Stimulated activated CD4-positive, alpha-beta T cell treated with anti-CD3 and anti-CD28 coated beads, TNF-alpha, amount 100 ng/mL, for 4 hours (primary cell): ENCODE measurements at regions not wholly inside any gene's neighbourhood (a gene's known extent, or its start where the extent isn't known, plus 50 kb on each side); places are given as distances from the start of the nearest gene placed in this dataset.

Experiments used
- DNase-seq, 3 experiments: peaks; one replicate each; pipeline ENCODE4 v3.0.0-alpha.2; 2020; ENCODE audit warnings: low read depth in 3 of 3

DNA sequence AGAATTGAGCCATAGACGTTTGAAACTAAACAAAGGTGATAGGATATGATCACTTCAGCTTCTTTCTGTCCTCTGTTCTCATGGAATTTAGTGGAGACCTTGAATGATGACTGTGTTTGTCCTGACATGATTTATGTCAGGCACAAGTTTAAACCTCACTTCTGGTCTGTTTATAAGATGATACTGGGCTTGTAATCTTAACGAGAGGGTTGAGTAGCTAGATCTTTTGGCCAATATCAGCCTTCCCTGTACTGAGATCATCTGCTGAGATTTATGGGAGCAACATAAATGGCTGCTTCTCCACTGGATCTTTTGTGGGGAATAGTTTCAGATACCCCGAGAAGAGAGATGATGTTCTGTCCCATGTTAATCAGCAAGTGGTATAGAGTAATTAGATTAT lies 121.8 kb upstream of the OBI1 start:
- DNase-seq = no peak

DNA sequence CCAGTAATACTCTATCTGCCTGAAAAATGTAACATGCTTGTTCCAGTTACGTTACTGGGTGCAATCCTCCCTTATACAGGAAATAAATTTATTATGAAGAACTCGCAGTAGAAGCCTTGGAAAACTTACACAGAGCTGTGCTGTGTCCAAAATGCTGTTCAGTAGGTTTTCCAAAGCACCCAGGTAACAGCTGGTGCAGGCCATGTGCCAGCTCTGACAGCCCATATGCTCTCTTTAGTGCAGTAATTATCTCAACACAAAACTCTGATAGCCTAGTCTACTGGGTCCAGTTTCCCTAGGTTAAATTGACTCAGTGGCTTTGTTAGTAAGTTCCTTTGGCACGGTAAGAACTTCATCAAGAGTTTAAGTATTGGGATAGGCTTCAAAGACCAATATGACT lies 120.7 kb upstream of the OBI1 start:
- no peak for DNase-seq

GRCh38 chr13:78777976-78778375 lies 119.0 kb upstream of the OBI1 start:
- no peak for DNase-seq

DNA sequence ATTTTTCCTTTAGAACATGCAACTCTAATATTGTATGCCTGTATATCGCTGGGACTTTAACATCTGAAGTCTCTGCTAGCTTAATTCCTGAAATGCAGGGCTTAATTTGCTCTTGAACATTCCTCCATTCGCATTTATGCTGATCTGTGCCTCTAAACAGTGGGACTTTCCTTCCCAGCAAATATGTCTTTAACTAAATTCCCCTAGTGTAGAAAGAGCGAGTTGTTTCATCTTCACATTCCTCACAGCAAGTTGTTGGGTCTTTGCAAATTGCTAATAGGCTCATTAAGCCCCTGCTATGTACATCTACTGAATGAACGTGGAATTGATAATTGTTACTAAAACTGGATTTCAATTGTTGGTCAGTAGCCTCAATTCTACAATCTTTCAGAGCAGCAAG lies 118.4 kb upstream of the OBI1 start:
- DNase-seq = no peak

GRCh38 chr13:78772933-78773332 lies 114.0 kb upstream of the OBI1 start:
- DNase-seq = no peak

- DNase-seq = no peak
Observed at GRCh38 chr13:78770601-78771000, 111.6 kb upstream of the OBI1 start.

- no peak for DNase-seq
Observed at GRCh38 chr13:78768950-78769349, 110.0 kb upstream of the OBI1 start.

GRCh38 chr13:78764665-78765064 lies 105.7 kb upstream of the OBI1 start:
- DNase-seq = no peak

- DNase-seq = no peak
Observed at GRCh38 chr13:78762825-78763224, 103.9 kb upstream of the OBI1 start.

DNA sequence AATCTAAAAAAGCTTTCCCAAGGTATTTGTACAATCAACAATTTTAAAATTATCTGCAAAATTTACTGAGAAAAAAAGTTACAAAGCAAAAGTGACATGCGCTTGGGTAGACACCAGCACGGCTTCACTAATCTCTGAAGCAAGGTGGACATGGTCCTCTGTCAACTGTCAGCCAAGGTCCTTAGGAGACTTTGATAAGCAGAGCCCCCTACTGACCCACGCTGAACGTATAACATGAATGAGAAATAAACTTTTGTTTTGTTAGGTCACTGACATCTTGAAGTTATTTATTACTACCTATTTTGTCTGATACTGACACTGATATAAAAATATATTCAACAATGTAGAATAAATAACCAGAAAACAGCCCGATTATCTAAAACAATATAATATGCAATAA lies 100.7 kb upstream of the OBI1 start:
- DNase-seq = no peak

DNA sequence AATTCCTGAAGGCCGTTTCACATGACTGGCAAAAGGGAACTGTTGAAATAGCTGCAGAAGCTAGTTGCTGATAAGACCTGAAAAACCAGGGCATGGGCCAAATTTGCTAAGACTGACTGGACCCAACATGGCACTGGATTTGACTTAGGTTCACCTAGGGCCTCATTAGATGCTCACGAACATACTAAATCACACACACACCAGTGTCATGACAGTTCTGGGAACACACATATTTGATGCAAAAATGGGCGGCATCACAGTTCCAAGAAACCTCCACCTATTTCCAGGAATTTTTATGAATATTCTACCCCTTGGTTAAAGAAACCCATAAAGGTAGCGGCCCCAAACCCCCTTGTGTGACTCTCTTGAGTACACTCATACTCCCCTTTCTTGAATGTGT lies 99.6 kb upstream of the OBI1 start:
- no peak for DNase-seq

DNA sequence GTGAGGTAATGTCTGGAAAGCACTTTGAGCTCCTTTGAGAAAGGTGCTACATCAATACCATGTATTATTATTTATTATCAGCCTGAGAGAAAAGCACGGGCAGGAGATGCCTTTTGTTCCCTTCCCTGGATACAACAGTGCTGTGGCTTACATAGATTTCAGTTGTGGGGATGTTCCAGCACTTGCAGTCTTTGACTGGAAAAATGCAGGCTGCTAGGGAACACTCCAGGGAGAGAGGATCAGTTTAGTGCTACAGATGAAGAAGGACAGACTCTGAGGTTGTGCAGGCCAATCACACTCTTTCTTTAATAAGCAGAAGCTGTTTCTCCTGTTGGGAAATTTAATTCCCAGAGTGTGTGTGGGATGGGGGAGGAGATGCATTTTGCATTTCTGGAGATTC lies 94.5 kb upstream of the OBI1 start:
- no peak for DNase-seq

GRCh38 chr13:78750735-78751134 lies 91.8 kb upstream of the OBI1 start:
- no peak for DNase-seq

DNA sequence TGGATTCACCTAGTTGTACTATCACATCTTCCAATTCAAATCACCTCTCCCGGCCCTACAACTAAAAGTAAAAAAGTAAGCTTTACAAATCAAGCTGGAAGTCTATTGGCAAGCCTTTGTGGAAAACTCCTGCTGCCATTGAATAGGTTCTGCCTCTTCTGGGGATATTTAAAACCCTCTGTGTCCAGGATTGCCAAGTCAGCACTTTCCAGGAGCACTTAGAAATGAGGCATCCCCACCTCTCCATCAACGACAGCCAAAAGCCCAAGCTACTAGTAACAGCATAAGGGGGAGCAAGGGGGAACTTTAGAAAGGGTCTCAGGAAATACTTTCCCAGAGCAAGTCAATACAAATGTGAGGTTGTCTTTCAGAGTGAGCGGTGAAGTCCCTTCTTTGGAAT lies 85.0 kb upstream of the OBI1 start:
- no peak for DNase-seq

DNA sequence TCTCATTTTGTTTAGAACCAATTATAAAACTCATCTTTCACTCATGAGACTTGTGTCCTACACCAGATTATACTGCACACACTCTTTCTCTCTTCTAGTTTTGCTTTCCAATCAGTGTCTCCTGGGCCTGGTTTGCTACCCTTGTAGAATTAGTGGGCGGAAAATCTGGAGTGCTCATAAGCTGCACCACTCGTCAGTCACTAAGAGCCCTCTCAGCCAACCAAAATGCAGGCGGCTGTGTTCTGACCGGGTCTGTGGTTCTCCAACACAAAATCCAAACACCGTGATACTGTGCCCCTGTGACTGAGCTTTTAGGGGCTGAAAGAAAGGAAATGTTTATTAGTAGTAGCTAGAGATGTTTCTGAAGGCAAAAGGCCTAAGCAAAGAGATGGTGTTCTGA lies 83.7 kb upstream of the OBI1 start:
- DNase-seq = no peak

DNA sequence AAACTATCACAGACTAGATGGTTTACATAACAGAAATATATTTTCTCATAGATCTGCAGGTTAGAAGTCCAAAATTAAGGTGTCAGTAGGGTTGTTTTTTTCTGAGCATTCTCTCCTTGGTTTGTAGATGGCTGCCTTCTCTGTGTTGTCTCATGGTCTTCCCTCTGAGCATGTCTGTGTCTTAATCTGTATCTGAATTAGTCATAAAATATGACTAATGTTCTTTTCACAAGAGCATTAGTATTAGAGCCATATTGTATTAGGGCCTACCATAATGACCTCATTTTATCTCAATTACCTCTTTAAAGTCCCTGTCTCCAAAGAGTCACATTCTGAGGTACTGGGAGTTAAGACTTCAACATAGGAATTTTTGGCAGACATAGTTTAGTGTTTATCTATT lies 77.2 kb upstream of the OBI1 start:
- no peak for DNase-seq

GRCh38 chr13:78732445-78733017 lies 73.6 kb upstream of the OBI1 start:
- DNase-seq = no peak

GRCh38 chr13:78722700-78723099 lies 63.7 kb upstream of the OBI1 start:
- DNase-seq = no peak

- no peak for DNase-seq
Observed at GRCh38 chr13:78719367-78719766, 60.4 kb upstream of the OBI1 start.

DNA sequence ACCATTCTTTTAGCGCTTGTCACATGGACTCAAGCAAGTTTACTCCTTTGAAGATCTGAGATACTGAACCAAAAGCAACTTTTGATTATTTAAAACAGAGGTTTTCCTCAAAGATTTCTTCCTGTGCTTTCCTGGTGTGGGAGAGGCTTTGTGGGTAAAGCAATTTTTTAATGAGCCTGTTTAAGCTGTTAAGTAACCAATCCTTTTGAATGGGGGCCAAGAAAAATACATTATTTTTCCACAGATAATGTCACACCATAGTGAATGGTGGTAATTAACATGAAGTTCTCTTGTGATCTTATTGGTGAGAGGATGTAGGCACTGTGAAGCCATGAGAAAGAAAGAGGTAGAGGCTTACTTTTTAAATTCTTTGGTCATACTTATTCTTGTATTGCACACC lies 55.8 kb upstream of the OBI1 start:
- DNase-seq = no peak

DNA sequence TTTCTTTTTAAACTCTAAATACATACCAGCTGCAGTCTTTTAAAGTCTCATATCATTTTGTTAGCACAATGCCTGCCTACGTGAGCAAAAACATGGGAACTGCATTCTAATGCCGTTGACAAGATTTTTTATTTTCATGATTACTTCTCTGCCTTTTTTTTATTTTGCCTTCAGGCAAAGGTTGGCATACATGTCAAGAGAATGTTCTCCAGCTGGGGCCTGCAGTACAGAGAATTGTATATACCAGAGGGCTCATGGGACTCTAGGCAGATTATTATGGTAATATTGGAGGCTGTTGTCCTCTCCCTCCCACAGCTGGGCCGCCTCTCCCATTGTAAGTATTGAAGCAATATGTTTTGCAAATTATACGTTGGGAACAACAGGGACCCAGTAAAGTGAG lies 53.9 kb upstream of the OBI1 start:
- no peak for DNase-seq

- DNase-seq = no peak
Observed at GRCh38 chr13:78709028-78709427, 50.1 kb upstream of the OBI1 start.
